ENCODE measurements at regions not wholly inside any gene's neighbourhood (a gene's known extent, or its start where the extent isn't known, plus 50 kb on each side); places are given as distances from the start of the nearest gene placed in this dataset.
"Not testable (repeated sequence)": the region's sequence is repeated elsewhere in the genome, so short reads cannot be mapped to it uniquely, and the experiment has no call there.

- POLR2A ChIA-PET; H3K4me1 ChIP-seq (ENCODE audit: insufficient read depth, low read length, poor library complexity, severe bottlenecking); H3K9me3 ChIP-seq (ENCODE audit: low read length); BruUV-seq (replicated peaks); H4K20me1 ChIP-seq (ENCODE audit: insufficient read depth, low read length); H3K27ac ChIP-seq (ENCODE audit: low read depth, low read length, poor library complexity, severe bottlenecking); H3K4me2 ChIP-seq (ENCODE audit: low read length); H3K4me3 ChIP-seq (ENCODE audit: low read depth, low read length, poor library complexity, severe bottlenecking); H3K79me2 ChIP-seq (ENCODE audit: insufficient read depth, low read depth, low read length); H2AFZ ChIP-seq (ENCODE audit: low read length); CTCF ChIA-PET (ENCODE audit: unreplicated experiment); DNase-seq (ENCODE audit: low spot score); H3K9me2 ChIP-seq (ENCODE audit: insufficient read depth, low read length); H3K36me3 ChIP-seq (ENCODE audit: insufficient read depth, low read length); intact Hi-C loops (cut with micrococcal nuclease; ENCODE audit: unreplicated experiment): not testable (repeated sequence)
These were observed 308.8 kb upstream of the DPP6 start for GRCh38 chr7:153743434-153743833.

GRCh38 chr7:153747969-153748368 lies 304.2 kb upstream of the DPP6 start:
- POLR2A ChIA-PET; DNase-seq (ENCODE audit: low spot score): not testable (repeated sequence)

GRCh38 chr7:153748885-153749284 lies 303.3 kb upstream of the DPP6 start:
- H3K4me3 ChIP-seq (ENCODE audit: low read depth, low read length, poor library complexity, severe bottlenecking); H3K79me2 ChIP-seq (ENCODE audit: insufficient read depth, low read depth, low read length); BruUV-seq (replicated peaks); H3K4me2 ChIP-seq (ENCODE audit: low read length); H3K4me1 ChIP-seq (ENCODE audit: insufficient read depth, low read length, poor library complexity, severe bottlenecking); DNase-seq (ENCODE audit: low spot score); H3K9me2 ChIP-seq (ENCODE audit: insufficient read depth, low read length); H3K9me3 ChIP-seq (ENCODE audit: low read length); H3K36me3 ChIP-seq (ENCODE audit: insufficient read depth, low read length); POLR2A ChIA-PET; H3K27ac ChIP-seq (ENCODE audit: low read depth, low read length, poor library complexity, severe bottlenecking); H2AFZ ChIP-seq (ENCODE audit: low read length); intact Hi-C loops (cut with micrococcal nuclease; ENCODE audit: unreplicated experiment); H4K20me1 ChIP-seq (ENCODE audit: insufficient read depth, low read length); CTCF ChIA-PET (ENCODE audit: unreplicated experiment): not testable (repeated sequence)

More at GRCh38 chr7:153747969-153748368, 304.2 kb upstream of the DPP6 start:
- H3K4me2 ChIP-seq (ENCODE audit: low read length); BruUV-seq (replicated peaks); intact Hi-C loops (cut with micrococcal nuclease; ENCODE audit: unreplicated experiment); H2AFZ ChIP-seq (ENCODE audit: low read length); H3K4me3 ChIP-seq (ENCODE audit: low read depth, low read length, poor library complexity, severe bottlenecking); H3K79me2 ChIP-seq (ENCODE audit: insufficient read depth, low read depth, low read length); H3K36me3 ChIP-seq (ENCODE audit: insufficient read depth, low read length); CTCF ChIA-PET (ENCODE audit: unreplicated experiment); H3K9me2 ChIP-seq (ENCODE audit: insufficient read depth, low read length); H3K9me3 ChIP-seq (ENCODE audit: low read length); H3K27ac ChIP-seq (ENCODE audit: low read depth, low read length, poor library complexity, severe bottlenecking); H3K4me1 ChIP-seq (ENCODE audit: insufficient read depth, low read length, poor library complexity, severe bottlenecking); H4K20me1 ChIP-seq (ENCODE audit: insufficient read depth, low read length): not testable (repeated sequence)

- H3K9me2 ChIP-seq (ENCODE audit: insufficient read depth, low read length); H2AFZ ChIP-seq (ENCODE audit: low read length); POLR2A ChIA-PET; H3K27ac ChIP-seq (ENCODE audit: low read depth, low read length, poor library complexity, severe bottlenecking); H3K4me1 ChIP-seq (ENCODE audit: insufficient read depth, low read length, poor library complexity, severe bottlenecking); intact Hi-C loops (cut with micrococcal nuclease; ENCODE audit: unreplicated experiment); CTCF ChIA-PET (ENCODE audit: unreplicated experiment); H3K9me3 ChIP-seq (ENCODE audit: low read length); BruUV-seq (replicated peaks); H3K4me3 ChIP-seq (ENCODE audit: low read depth, low read length, poor library complexity, severe bottlenecking); H3K4me2 ChIP-seq (ENCODE audit: low read length); H4K20me1 ChIP-seq (ENCODE audit: insufficient read depth, low read length); H3K79me2 ChIP-seq (ENCODE audit: insufficient read depth, low read depth, low read length); DNase-seq (ENCODE audit: low spot score); H3K36me3 ChIP-seq (ENCODE audit: insufficient read depth, low read length): not testable (repeated sequence)
These were observed 286.3 kb upstream of the DPP6 start for GRCh38 chr7:153765869-153766268.

GRCh38 chr7:153766926-153767325 lies 285.3 kb upstream of the DPP6 start:
- BruUV-seq (replicated peaks); POLR2A ChIA-PET; H3K9me2 ChIP-seq (ENCODE audit: insufficient read depth, low read length); H3K36me3 ChIP-seq (ENCODE audit: insufficient read depth, low read length); H4K20me1 ChIP-seq (ENCODE audit: insufficient read depth, low read length); H3K27ac ChIP-seq (ENCODE audit: low read depth, low read length, poor library complexity, severe bottlenecking); intact Hi-C loops (cut with micrococcal nuclease; ENCODE audit: unreplicated experiment); H3K79me2 ChIP-seq (ENCODE audit: insufficient read depth, low read depth, low read length); H2AFZ ChIP-seq (ENCODE audit: low read length); DNase-seq (ENCODE audit: low spot score); H3K4me2 ChIP-seq (ENCODE audit: low read length); H3K4me3 ChIP-seq (ENCODE audit: low read depth, low read length, poor library complexity, severe bottlenecking); H3K4me1 ChIP-seq (ENCODE audit: insufficient read depth, low read length, poor library complexity, severe bottlenecking); CTCF ChIA-PET (ENCODE audit: unreplicated experiment); H3K9me3 ChIP-seq (ENCODE audit: low read length): not testable (repeated sequence)
